ENCODE measurements at regions not wholly inside any gene's neighbourhood (a gene's known extent, or its start where the extent isn't known, plus 50 kb on each side); places are given as distances from the start of the nearest gene placed in this dataset.

- Histone ChIP-seq H3K27ac (ENCODE audit: extremely low read depth, low read depth, low read length) (no peak overlapping the region), H3K4me2 (ENCODE audit: insufficient read depth, low read length) (no peak overlapping the region), H3K4me3 (no peak overlapping the region), H3K36me3 (ENCODE audit: control insufficient read depth, insufficient read depth, low read length) (no peaks in the 10 kb centered on the region), H4K20me1 (replicated peaks; ENCODE audit: control insufficient read depth, insufficient read depth, low read length) (no peaks in the 10 kb centered on the region), H3K27me3 (ENCODE audit: control insufficient read depth in 2 of 2, insufficient read depth in 2 of 2, low read length in 2 of 2) (no peaks in the 10 kb centered on the region), H3K9ac (ENCODE audit: insufficient read depth in 1 of 2, low read depth in 2 of 2, low read length in 2 of 2) (no peak overlapping the region), H3K79me2 (ENCODE audit: control insufficient read depth, insufficient read depth, low read length) (no peaks in the 10 kb centered on the region), H3K9me1 (ENCODE audit: control insufficient read depth, insufficient read depth, low read length) (no peaks in the 10 kb centered on the region), H3K4me1 (replicated peaks in 1 of 2; ENCODE audit: control insufficient read depth in 2 of 2, insufficient read depth in 2 of 2, low read length in 2 of 2) (no peaks in the 10 kb centered on the region), H2AFZ (ENCODE audit: low read depth, low read length) (no peak overlapping the region), H3K9me3 (replicated peaks; ENCODE audit: control insufficient read depth, insufficient read depth, low read depth, low read length) (no peaks in the 10 kb centered on the region)
- TF ChIP-seq SP2 (IDR thresholded peaks at IDR 0.05; ENCODE audit: extremely low read depth, low read depth, low read length, poor library complexity, severe bottlenecking) = no peak
- no peak for TF ChIP-seq ZNF696 (CRISPR knock-in tag; conservative IDR thresholded peaks at IDR 0.05)
- TF ChIP-seq FOXM1 (IDR thresholded peaks at IDR 0.05; ENCODE audit: low read depth) = no peak
- TF ChIP-seq FOXM1 (CRISPR knock-in tag; IDR thresholded peaks at IDR 0.05; ENCODE audit: low read depth) = no peak
- no peak for TF ChIP-seq ATF3 (IDR thresholded peaks at IDR 0.05)
- TF ChIP-seq ATF3 (CRISPR knock-in tag; conservative IDR thresholded peaks at IDR 0.05) = no peak
- TF ChIP-seq, protein P1, sequence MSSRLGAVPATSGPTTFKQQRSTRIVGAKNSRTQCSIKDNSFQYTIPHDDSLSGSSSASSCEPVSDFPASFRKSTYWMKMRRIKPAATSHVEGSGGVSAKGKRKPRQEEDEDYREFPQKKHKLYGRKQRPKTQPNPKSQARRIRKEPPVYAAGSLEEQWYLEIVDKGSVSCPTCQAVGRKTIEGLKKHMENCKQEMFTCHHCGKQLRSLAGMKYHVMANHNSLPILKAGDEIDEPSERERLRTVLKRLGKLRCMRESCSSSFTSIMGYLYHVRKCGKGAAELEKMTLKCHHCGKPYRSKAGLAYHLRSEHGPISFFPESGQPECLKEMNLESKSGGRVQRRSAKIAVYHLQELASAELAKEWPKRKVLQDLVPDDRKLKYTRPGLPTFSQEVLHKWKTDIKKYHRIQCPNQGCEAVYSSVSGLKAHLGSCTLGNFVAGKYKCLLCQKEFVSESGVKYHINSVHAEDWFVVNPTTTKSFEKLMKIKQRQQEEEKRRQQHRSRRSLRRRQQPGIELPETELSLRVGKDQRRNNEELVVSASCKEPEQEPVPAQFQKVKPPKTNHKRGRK (tag; IDR thresholded peaks at IDR 0.05) = no peak
- no peak for TF ChIP-seq THAP12 (CRISPR knock-in tag; IDR thresholded peaks at IDR 0.05)
- TF ChIP-seq KAT8 (IDR thresholded peaks at IDR 0.05; ENCODE audit: low read depth) = no peak
- TF ChIP-seq HINFP (tag; conservative IDR thresholded peaks at IDR 0.05; ENCODE audit: low read depth) = no peak
- no peak for TF ChIP-seq ZNF12 (CRISPR knock-in tag; IDR thresholded peaks at IDR 0.05)
- TF ChIP-seq ERF (CRISPR knock-in tag; IDR thresholded peaks at IDR 0.05) = no peak
- BruUV-seq (replicated peaks) = no TSS peak
- DNase-seq (ENCODE audit: extremely low read depth in 1 of 4, low spot score in 3 of 4) (no peak), ATAC-seq (no peak), FAIRE-seq (no peak)
- CTCF ChIA-PET (ENCODE audit: low intra/inter-chr PET ratio) = no interaction called here
- in situ Hi-C loops (cut with MboI) (no loop called here), intact Hi-C loops (cut with micrococcal nuclease) (no loop called here)
- POLR2A ChIA-PET = no interaction called here
- 7% methylated on average over 4 of the region's 5 CpGs for WGBS (ENCODE audit: insufficient coverage, low coverage, missing lambda C conversion rate)
Measured at GRCh38 chr2:220040346-220040745, 412.9 kb downstream of the SLC4A3 start.

All from K562 (cell line).